NCI-H82 treated with DMSO at 0.1 percent for 48 hours (cell line): ENCODE measurements at regions not wholly inside any gene's neighbourhood (a gene's known extent, or its start where the extent isn't known, plus 50 kb on each side); places are given as distances from the start of the nearest gene placed in this dataset.
"Not testable (repeated sequence)": the region's sequence is repeated elsewhere in the genome, so short reads cannot be mapped to it uniquely, and the experiment has no call there.

Source experiments
- DNase-seq: peaks from one replicate; lab custom pipeline; 2025; ENCODE audit not compliant: unreplicated experiment; lab: John Stamatoyannopoulos, UW

DNA sequence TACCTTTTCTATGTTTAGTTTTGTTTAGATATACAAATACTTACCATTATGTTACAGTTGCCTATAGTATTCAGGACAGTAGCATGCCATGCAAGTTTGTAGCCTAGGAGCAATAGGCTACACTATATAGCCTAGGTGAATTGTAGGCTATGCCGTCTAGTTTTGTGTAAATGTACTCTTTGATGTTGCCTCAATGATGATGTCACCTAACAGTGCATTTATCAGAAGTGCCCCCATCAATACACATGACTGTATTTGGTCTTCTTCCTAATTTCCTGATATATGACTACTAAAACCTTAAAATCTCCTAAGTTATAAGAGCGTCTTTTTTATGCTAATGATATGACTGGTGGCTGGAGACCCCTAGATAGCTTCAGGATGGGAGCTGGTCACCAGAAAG is 394.4 kb upstream of the STXBP6 start:
- no peak for DNase-seq

DNA sequence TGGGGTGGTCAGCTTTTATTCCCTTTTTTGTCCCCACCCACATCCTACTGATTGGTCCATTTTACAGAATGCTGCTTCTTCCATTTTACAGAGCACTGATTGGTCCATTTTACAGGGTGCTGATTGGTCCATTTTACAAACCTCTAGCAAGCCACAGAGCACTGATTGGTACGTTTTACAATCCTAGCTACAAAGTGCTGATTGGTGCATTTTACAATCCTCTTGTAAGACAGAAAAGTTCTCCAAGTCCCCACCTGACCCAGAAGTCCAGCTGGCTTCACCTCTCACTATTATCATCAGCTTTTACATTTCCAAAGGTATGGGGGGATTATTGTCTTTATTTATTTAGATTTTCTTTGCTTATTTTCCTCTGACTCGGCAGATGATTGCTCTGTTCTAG is 390.4 kb upstream of the STXBP6 start:
- not testable (repeated sequence) for DNase-seq

DNA sequence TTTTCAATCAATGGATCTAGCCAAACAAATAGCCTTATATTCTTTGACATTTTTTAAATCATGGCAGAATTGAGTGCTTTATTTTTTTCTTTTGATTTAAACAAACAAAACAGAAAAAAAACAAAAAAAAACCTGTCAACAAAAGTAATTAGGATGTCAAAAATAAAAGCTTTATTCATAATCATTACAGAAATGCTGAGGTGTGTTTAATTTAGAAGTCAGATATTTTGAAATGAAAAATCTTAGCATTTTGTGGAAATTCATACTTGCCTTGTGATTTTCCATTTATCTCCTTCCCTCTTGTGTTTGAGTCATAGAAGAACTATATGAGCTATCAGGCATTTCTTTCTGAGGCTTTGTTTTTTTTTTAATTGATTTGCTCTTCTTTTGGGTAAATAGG is 387.0 kb upstream of the STXBP6 start:
- DNase-seq, result no peak

DNA sequence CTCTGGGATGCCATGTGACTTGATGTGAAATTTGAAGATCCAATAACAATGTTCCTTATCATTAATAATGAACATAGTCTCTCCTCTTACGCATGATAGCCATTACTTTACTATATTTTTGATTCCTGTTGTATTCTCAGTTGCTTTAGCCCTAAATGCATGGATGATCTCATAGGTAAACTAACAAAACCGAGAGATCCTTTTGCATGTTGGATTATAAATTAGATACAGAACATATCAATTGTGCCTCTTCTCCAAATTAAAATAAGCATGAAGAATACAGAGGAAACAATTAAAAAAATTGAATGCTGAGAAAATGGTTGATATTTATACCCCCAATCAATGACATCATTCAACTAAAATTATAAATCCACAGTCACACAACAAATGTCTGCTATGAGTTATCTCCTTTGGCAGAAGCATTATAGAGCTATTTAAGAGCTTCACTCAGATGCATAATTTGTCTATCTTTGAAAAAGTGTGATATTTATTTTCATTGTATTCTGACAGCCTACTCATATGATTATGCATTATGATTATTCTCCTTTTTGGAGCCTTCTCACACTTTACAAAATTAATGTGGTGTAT is 386.4 kb upstream of the STXBP6 start:
- no peak for DNase-seq

DNA sequence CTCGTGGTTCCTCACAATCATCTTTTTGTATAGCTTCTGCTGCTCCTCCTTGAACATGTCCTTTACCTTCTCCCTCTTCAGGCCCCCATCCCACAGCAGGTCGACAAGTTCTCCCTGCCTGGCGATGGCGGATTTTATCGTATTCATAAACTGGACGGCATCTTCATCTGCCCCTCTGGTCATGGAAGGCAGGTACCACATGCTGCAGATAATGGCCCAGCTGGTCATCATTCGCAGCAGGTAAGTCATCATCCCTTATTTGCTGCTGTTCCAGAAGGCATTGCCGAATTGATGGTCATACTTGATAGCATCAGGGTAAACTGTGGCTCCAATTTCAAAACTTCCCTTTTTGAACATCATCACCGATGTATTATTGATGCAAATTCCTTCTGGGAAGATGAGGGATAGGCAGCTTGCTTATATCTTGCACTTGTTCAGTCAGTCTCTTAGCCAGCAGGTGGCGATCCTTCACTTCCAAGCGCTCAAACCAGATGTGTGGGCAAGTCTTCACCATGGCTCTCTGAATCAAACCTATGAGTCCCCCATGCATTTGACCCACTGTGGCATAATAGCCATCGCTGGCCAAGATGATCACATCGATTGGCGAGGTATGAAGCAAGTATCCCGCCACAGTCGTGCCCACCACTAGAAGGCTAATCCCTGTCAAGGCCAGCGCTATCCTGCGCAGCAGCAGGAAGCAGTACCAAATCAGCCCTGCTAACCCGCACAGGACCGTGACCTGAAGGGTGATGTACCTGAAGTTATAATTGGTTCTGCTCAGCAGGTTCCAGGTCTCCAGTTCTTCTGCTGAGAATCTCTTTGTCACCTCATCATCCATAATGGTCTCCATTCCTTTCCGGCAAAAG is 381.5 kb upstream of the STXBP6 start:
- DNase-seq, result peak; percentile 9

DNA sequence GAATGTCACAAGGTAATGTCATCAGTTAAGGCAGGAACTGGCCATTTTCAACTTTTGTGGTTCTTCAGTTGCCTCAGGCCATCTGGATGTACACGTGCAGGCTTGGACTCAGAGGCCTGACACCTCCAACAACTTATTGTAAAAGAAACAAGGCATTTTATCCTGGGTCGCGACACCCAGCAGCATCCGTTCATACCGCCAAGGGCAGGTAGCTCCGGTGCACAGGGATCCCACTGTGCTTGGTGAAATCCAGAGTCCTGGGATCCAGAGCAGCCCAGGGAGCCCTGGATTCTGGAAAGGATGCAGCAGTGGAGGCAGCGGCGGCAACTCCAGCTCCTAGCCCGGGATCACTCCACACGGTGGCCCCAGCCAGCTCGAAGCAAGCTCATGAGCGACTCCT is 380.9 kb upstream of the STXBP6 start:
- DNase-seq, result no peak

DNA sequence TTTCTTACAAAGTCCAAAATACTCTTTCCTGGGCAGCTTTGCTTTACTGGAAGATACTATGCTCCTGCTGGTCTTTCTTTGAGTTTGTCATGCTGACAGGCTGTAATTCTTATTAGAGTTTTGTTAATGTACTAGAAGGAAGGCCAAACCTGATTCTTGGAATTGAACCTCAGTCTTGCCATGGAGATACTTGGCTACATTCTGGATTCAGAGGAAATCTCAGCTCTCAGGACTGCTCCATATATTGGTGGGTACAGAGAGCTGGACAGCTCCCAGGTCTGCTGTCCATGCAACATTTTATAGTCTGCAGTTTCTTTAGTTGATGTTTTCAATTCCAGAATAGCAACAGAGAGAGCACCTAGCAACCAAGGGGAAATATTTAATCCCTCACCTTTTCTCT is 363.1 kb upstream of the STXBP6 start:
- DNase-seq, result no peak

DNA sequence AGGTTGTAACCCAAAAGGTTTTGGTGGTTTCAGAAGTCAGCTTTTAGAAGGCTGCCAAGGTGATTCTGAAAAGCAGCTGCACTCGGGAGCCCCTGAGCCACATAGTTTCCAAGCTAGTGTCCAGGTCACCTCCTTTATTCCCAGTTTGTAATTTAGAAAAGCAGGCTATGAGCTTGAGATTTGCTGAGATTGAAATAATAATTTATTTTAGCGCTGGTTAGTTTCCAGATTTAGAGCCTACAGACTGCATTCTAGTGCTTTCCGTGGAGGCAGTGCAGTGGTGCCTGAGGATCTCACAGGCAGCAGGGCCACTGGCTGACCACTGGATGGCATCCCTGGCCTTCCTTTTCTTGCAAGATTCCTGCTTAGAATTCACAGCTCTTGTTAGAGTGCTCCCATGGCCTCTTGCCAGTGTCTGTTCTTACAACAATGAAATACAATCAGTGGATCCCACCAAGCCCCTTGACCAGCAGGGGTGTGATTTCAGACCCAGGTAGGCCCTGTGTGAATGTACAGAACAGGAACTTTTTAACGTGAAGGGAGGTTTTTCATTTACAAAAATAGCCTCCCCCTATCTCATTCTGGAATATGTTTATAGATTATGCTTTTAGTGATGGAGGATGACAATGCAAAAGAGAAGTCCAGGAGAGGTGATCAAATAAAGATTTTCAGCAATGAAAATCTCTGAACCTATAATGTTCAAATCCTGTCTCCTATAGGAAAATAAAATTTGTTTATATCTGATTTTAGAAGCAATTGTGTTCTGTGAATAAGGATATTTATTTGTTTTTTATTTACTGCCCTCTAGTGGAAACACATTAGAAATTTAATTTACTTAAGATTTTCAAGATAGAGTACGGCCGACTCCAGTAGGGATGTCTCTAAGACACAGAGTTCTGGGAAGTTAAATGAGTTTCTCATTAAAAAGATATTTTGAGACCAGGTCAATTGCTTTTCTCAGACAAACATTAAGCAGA is 362.1 kb upstream of the STXBP6 start:
- peak; percentile 29 for DNase-seq

DNA sequence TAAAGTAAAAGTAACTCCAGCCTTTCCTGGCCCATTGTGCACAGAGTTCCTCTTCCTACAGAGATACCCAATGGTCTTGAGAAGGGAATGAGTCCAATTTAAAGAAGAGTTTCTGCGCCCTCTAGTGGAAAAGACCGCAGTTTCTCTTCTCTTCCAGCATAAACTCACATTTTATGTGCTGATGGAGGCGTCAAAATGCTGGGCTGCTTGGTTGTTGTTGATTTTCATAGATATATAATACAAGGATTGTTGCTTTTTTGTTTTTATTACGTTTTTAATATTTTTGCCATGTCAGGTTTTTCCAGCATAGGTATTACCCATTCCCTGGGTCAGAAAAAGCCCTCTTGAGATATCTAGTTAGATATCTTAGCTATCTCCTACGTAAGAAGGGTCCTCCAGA is 356.9 kb upstream of the STXBP6 start:
- DNase-seq, result peak; percentile 37

DNA sequence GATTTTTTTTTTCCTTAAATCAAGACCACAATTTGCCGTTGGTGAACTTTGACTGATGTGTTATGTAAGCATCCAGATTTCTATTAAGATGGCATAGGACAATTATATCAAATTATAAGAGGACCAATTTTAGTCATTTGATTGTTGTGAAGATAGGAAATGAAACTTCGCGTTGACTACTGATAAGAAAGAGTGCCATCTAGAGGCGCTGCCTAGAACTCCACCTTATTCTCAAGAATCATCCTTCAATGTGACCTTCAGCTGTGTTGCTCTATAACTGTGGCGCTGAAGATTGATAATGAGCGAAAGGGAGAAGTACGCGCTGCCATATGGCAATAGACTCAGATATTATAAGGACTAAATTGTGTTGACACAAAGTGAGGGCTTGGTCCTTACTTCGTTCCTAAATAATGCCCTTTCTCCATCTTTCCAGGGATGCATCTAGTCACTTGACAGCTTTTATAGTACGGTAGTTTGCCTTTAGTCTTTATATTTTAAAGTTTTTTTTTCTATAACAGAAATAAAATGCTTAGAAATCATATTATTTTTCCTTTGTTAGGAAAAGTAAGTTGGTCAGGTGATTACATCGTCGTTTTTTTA is 350.8 kb upstream of the STXBP6 start:
- DNase-seq, result peak; percentile 54

DNA sequence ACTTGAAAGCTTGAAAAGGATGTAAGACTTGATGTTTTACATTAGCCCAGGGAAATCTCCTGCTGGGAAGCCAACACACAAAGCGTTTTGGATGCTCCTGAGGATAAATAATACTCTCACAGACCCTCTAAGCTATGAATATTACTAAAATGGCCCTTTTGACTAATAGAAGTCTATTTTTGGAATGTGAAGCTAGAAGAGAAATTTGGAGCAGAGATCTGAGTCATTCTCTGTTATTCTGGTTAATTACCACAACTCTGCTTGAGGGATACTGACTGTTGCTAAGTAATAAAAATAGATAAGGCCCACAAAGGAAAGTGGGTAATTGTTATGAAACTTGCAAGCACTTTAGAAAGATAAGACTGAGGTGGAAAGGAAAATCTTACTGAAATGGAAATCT is 346.2 kb upstream of the STXBP6 start:
- no peak for DNase-seq

DNA sequence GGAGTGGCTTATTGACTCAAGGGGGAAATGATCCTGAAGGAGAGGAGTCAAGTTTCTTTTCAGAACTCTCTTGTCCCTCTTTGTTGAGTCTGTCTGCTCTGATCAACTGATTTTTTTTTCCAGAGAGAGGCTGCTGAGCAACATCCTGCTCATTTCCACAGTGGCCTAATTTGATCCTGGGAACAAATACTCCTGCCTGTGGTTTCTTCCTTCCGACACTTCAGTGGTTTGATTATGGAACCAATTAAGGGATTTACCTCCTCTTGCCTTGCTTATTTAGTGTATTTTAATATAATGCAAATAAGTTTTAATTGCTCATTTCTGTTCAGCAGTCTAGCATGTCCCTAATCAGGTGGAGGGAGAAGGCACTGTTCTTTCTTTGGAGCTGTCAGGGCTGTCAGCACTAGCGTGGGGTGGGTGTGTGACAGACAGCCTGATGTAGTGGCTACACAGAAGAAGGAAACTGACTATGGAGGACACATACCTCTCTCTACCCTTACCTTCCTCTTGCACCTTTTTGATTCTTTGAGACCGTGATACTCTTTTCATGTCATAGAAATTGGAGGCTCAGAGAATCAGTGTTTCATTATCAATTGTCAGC is 344.9 kb upstream of the STXBP6 start:
- no peak for DNase-seq

DNA sequence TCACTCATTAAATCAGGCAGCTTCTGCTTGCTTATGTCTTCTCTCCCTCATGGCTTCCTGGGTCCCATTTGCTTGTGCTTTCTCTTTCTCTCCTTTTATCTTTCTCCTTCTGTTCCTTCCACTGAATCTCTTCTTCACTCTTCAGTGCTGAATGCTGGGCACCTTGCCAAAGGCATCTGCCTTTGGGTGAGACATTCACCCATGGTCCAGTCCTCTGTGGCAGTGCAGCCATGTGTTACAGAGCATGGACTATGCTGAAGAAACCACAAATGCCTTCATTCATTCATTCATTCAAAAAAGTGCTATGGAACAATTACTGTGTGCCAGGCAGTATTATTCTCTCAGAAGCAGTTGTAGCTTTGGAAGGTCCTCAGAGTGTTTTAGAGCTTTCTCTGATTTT is 344.4 kb upstream of the STXBP6 start:
- DNase-seq, result no peak

DNA sequence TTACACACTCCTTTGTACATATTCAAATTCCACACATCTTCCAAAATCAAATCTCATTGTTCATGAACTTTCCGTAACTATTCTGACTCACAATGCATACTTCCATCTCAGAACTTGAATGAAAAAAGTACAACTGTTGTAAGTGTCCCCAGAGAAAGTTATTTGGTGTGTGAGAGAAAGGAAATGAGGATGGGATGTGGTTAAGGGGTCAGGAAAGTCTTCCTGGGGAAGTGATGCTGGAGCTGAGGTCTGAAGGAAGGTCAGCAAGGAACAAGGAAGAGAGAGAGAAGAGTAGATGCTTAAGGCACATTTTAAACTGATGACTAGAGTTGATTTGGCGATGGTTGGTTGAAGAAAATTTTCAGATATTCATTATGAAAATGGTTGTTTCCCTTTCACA is 340.0 kb upstream of the STXBP6 start:
- DNase-seq, result no peak

DNA sequence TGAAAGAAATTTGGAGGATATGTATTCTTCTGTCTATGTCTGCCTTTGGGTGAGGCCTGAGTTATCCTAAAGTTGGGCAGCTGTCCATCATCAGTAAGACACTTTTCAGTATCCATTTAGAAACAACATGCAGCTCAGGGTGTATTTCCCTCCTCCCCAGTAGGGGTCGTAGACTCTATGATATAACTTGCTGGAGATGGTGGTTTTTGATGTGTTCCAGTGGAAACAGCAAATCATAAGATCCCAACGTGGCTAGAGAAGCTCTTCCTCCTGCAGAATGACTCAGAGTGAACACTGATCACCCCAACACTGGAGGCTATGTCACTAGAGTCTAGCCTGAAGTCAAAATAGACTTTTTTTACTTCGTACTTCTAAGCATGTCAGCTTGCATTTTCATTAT is 331.6 kb upstream of the STXBP6 start:
- no peak for DNase-seq

DNA sequence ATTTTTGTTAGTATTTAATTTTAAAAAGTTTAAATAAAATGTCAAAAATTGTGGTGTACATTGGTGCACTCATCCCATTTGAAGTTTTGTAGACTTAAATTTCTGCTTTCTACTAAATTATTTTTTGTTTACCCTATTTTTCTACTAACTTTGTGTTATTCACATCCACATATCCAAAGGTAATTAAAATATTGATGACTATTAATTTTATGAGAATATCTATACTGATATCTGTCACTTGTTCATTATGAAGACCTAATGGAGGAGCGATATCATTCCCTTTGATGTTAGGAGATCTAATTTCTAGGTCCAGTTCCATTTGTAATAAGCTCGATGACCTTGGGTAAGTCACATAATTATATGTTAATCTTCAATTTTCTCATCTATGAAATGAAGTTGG is 325.7 kb upstream of the STXBP6 start:
- no peak for DNase-seq

DNA sequence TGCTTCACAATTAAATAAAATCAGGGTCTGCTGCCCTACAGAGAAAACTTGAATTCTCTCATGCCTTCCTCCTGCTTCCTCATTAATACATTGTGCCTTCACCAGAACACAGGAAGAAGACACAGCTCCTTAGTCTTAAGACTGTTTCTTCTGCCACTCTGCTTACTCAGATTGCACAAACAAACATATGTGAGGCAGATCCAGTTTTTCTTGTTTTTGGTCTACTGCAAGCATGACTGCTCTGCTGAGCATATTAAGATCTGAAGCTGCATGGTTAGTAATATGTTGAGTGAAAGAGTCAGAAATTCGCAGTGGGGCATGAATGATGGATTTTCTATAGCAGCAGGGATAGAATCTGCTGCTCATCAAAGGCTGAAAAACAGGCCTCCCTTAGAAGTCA is 321.1 kb upstream of the STXBP6 start:
- no peak for DNase-seq

DNA sequence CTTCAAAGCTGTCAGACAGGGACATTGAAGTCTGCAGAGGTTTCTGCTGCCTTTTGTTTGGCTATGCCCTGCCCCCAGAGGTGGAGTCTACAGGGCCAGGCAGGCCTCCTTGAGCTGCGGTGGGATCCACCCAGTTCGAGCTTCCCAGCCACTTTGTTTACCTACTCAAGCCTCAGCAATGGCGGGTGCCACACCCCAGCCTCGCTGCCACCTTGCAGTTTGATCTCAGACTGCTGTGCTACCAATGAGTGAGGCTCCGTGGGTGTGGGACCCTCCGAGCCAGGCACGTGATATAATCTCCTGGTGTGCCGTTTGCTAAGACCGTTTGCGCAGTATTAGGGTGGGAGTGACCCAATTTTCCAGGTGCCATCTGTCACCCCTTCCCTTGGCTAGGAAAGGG is 320.1 kb upstream of the STXBP6 start:
- not testable (repeated sequence) for DNase-seq

DNA sequence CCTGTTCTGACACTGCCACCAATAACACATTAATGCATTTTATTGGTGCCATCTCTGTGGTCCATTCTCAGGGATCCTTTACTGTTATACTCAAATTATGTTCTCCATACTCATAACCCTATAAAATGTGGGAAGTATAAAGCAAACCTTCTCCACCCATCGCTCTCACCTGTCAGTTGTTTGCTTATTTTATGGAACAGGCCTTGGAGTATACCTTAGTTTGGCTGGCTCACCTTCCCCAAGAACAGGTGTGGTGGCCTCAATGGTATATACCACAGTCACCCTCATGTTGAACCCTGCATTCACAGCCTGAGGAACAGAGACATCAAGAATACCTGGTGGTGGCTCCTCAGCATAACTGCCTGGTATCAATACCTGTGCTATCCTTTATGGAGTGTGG is 308.4 kb upstream of the STXBP6 start:
- DNase-seq, result no peak

DNA sequence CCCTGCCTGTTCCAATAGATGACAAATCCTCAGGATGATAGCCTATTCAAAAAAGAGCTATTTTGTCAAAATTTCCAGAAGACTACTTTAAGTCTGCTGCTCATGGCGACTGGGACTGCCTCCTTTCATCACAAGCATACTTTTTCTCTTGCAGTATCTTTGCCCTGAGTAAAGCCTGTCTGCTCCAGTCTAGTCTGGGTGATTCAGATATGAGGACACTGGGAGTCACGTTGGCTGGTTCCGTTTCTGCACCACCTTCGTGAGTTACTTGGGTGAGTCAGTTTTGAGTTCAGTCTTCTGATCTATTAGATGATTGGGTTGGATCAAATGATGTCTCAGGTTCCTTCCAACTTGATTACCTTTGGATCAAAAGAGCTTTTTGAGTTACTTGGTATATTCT is 301.3 kb upstream of the STXBP6 start:
- no peak for DNase-seq

DNA sequence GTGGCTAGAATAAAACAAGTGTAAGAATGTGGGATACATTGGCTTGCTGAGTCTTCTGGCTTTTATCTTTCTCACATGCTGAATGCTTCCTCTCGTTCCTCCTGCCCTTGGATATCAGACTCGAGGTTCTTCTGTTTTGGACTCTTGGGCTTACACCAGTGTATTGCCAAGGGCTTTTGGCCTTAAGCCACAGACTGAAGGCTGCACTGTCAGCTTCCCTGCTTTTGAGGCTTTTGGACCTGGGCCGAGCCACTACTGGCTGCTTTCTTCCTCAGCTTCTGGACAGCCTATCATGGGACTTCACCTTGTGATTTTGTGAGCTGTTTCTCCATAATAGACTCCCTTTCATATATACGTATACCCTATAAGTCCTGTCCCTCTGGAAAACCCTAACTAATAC is 300.9 kb upstream of the STXBP6 start:
- no peak for DNase-seq
